ENCODE measurements at regions not wholly inside any gene's neighbourhood (a gene's known extent, or its start where the extent isn't known, plus 50 kb on each side); places are given as distances from the start of the nearest gene placed in this dataset.

- H3K9me3 ChIP-seq: no peaks in the 10 kb centered on the region
- ATAC-seq: no peak
- intact Hi-C loops (cut with DNase I): no loop called here
- no peak for DNase-seq
- H3K27me3 ChIP-seq (ENCODE audit: low read depth): no peaks in the 10 kb centered on the region
- no peak overlapping the region for H3K27ac ChIP-seq
- no peak overlapping the region for H3K4me3 ChIP-seq
- H3K4me1 ChIP-seq: no peaks in the 10 kb centered on the region
- H3K36me3 ChIP-seq: no peaks in the 10 kb centered on the region
- no peak for TF ChIP-seq CTCF (IDR thresholded peaks at IDR 0.05)
Measured at GRCh38 chr12:114254998-114255397, 150.9 kb downstream of the TBX5 start.

GRCh38 chr12:114253976-114254778 is 151.8 kb downstream of the TBX5 start:
- DNase-seq (no peak), ATAC-seq (no peak)
- no peak for TF ChIP-seq CTCF (IDR thresholded peaks at IDR 0.05)
- Histone ChIP-seq H3K9me3 (no peaks in the 10 kb centered on the region), H3K4me1 (no peaks in the 10 kb centered on the region), H3K4me3 (no peak overlapping the region), H3K27ac (no peak overlapping the region), H3K27me3 (ENCODE audit: low read depth) (no peaks in the 10 kb centered on the region), H3K36me3 (no peaks in the 10 kb centered on the region)
- intact Hi-C loops (cut with DNase I): no loop called here

- no peak for TF ChIP-seq CTCF (IDR thresholded peaks at IDR 0.05)
- intact Hi-C loops (cut with DNase I): no loop called here
- H3K27me3 ChIP-seq (ENCODE audit: low read depth): peaks cover 7% of the 10 kb centered on the region
- H3K4me1 ChIP-seq: no peaks in the 10 kb centered on the region
- no peaks in the 10 kb centered on the region for H3K9me3 ChIP-seq
- no peak overlapping the region for H3K27ac ChIP-seq
- ATAC-seq (no peak), DNase-seq (no peak)
- no peaks in the 10 kb centered on the region for H3K36me3 ChIP-seq
- H3K4me3 ChIP-seq: no peak overlapping the region
Measured at GRCh38 chr12:114248527-114248926, 157.4 kb downstream of the TBX5 start.

GRCh38 chr12:114245555-114245954 is 160.4 kb downstream of the TBX5 start:
- intact Hi-C loops (cut with DNase I): no loop called here
- Histone ChIP-seq H3K4me1 (no peaks in the 10 kb centered on the region), H3K27me3 (ENCODE audit: low read depth) (peaks cover 7% of the 10 kb centered on the region), H3K27ac (no peak overlapping the region), H3K9me3 (no peaks in the 10 kb centered on the region), H3K4me3 (no peak overlapping the region), H3K36me3 (no peaks in the 10 kb centered on the region)
- no peak for ATAC-seq
- DNase-seq: no peak
- no peak for TF ChIP-seq CTCF (IDR thresholded peaks at IDR 0.05)

GRCh38 chr12:114241973-114242434 is 163.9 kb downstream of the TBX5 start:
- no peaks in the 10 kb centered on the region for H3K9me3 ChIP-seq
- intact Hi-C loops (cut with DNase I): no loop called here
- no peaks in the 10 kb centered on the region for H3K4me1 ChIP-seq
- H3K36me3 ChIP-seq: no peaks in the 10 kb centered on the region
- TF ChIP-seq CTCF (IDR thresholded peaks at IDR 0.05): no peak
- H3K27ac ChIP-seq: no peak overlapping the region
- H3K27me3 ChIP-seq (ENCODE audit: low read depth): peaks cover 14% of the 10 kb centered on the region
- ATAC-seq (no peak), DNase-seq (no peak)
- no peak overlapping the region for H3K4me3 ChIP-seq

Measured in lower lobe of right lung (tissue), 2 donors.